Epidermal melanocyte (primary cell): ENCODE measurements at regions not wholly inside any gene's neighbourhood (a gene's known extent, or its start where the extent isn't known, plus 50 kb on each side); places are given as distances from the start of the nearest gene placed in this dataset.

ENCODE experiments used
- DNase-seq: peaks from one replicate; pipeline ENCODE4 v3.0.0; 2011; ENCODE audit warnings: low spot score; ENCODE audit not compliant: insufficient read length

DNA sequence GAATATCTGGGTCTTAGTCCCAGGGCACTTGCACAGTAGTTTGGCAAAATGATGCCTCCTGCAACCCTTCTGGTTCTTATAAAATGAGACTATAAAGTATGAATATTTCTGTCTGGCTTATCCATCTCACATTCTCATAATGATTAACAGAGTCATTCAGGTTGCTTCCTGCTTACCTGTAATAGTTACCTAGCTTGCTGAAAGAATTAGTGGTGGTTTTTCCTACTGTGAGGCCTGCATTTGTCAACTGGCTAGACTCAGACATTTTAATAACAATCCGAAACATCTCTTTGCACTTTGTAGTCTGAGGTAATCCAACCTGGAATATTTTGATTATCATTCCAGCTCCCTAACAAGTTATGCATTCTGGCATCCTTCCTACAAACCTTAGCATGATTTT is 75.6 kb upstream of the POU1F1 start:
- DNase-seq, result no peak

DNA sequence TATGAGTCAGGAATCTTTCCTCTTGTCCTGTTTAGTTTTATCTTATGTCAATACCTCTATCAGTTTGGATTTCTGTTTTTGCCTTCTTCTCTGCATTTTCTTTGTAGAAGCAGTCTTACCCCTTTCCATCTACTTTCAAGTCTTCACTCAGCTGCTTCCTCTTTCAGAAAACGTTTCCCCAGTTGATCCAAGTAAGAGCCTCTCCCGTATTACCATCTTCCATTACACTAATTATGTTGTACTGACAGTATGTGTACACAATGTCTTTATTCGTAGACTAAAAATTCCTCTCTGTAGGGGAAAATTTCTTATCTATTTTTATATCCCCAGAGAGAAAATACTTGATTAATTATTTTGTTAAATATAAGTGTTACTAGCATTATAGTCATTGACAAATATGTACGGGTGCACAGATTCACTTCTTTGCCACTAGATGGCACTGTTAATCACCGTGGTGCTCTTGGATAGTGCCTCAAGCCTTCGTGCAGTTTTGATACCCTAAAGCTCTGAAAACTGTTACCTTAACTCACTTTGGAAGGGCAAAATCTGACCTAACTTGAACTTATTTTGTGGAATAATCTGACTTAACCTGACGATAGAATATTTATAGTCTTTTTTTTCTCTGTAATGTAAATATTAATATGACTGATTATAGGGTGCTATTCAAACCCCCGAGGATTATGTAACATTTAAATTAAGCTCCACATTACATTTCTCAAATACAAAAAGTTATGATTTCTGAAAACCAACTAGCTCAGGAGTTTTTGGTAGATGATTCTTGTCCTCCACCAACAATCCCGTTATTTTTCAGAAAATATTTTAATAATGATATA is 74.2 kb upstream of the POU1F1 start:
- peak; percentile 41 for DNase-seq

DNA sequence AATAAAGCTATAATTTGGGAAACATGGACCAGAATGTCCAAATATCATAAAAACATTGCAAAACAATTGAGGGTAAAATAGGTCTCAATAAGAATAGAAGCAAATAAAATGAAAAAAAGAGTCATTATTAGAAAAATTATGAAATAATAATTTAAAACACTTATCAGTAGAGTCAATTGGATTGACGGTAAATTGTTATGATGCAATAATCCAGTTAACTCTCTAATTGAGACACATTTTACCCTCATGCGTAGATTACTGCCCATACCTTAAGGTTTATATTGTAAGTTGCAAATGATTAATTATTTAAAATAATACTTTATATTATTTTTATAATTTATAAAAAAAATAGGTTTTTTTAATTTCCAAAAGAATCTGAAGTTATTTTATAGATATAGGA is 73.4 kb upstream of the POU1F1 start:
- no peak for DNase-seq

DNA sequence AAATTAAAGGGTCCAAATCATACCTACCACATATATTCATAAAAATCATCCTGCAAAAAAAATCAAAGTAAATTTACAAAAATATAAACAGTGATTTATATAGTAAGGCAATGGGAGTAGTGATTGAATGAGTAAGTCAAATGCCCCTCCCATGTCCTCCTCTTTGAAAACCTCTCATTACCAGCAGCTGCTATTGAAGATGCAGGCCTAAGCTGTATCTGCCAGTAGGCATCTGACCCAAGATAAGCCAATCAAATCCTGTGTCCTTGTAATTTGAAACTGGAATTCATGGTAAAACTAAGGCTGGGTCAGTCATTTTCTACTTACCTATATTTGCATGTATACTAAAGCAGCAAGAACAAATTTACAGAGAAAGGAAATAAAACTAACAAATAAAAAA is 60.4 kb upstream of the POU1F1 start:
- no peak for DNase-seq

DNA sequence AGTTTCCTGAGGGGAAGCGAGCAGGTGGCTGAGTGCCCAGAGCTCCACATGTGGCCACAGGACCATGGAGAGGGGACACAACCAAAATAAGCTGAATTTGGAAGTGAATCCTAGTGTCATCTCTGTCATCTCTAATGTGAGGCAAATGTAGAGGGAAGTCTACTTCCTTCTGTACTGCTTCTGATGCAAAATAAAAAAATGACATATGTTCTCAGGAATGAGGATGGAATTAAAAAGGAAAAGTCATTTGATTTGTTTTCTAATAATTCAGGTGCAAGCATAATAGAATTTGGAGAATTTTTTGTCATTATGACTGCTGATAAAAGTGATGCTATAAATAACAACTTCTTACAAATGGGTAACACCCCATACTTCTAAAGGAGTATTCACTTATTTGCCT is 59.5 kb upstream of the POU1F1 start:
- no peak for DNase-seq

DNA sequence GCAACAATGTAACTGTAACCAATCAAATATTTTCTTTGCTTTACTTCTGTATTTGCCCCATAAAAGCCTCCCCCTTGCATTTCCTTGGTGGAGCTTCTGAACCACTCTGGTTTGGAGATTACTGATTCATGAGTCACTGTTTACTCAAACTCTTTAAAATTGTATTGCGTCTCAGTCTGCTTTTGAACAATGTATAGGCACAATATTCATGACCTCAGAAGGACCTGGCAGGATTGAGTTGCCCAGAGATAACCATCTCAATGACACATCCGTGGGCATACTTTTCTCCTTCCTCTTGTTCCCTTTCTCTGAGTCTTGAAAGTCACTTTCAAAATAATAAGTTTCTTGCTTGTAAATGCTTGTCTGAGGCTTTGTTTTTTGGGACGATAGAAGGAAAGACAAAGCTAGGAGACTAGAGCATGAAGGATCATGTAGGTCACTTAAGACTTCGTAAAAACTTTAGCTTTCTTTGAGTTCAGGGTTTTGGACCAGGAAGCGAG is 57.1 kb upstream of the POU1F1 start:
- DNase-seq, result no peak

DNA sequence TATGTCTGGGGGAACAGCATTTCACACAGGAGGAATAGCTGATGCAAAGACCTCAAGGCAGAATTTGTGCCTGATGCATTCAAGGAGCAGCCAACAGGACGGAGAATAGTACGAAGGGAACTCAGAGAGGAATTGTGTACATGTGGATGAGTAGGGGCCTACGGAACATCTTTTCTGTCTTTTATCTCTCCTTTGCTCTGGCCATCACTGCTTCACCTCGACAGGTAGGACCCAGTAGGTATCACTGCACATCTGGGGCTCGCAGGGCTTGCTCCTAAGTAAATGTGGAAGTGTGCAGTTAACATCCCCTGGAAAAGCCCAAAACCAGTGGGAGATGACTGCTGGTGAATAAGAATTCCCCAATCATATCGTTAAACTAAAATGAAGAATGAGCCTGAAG is 56.4 kb upstream of the POU1F1 start:
- no peak for DNase-seq

DNA sequence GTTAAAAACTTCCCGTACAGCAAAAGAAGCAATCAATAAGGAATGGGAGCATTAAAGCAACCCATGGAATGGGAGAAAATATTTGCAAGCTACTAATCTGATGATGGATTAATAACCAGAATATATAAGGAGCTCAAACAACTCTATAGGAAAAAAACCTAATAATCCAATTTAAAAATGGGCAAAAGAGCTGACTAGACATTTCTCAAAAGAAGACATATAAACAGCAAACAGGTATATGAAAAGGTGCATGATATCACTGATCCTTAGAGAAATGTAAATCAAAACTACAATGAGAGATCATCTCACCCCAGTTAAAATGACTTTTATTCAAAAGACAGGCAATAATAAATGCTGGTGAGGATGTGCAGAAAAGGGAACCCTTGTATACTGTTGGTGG is 52.7 kb upstream of the POU1F1 start:
- no peak for DNase-seq
